Stimulated activated CD8-positive, alpha-beta memory T cell treated with anti-CD3 and anti-CD28 coated beads, Interleukin-7, amount 100 ng/mL, for 4 hours (primary cell): ENCODE measurements at regions not wholly inside any gene's neighbourhood (a gene's known extent, or its start where the extent isn't known, plus 50 kb on each side); places are given as distances from the start of the nearest gene placed in this dataset.

Experiments used
- DNase-seq, 2 donors: peaks; one replicate each; pipeline ENCODE4 v3.0.0-alpha.2; 2020; ENCODE audit warnings: low read depth in 2 of 2

DNA sequence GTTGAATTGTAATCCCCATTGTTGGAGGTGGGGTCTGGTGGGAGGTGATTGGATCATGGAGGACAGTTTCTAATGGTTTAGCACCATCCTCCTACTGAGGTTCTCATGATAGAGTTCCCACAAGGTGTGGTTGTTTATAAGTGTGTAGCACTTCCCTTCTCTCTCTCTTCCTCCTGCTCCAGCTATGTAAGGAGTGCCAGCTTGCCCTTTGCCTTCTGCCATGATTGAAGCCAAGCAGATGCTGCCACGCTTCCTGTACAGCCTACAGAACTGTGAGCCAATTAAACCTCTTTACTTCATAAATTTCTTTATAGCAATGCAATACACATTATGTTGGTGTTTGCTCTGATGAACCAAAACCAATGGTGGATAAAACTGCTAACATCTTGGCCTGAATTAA is 238.2 kb downstream of the EFNB2 start:
- no peak for DNase-seq

DNA sequence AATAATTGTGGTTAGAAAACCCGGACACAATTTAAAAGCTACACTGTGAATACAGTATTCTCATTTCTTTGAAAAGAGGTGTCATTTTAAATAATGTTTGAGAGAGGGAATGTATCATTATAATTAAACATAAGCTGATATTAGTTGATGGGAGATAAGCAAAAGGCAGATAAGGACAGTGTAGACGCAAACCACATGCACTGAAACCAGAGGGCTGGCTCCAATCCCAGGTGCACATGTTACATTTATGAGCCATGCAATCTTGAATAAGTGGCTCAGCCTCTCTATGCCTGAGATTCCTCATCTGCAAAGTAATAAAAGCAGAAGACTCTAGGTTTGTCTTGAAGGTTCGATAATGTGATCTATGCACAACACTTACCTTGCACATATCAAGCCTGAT is 238.7 kb downstream of the EFNB2 start:
- DNase-seq = no peak

DNA sequence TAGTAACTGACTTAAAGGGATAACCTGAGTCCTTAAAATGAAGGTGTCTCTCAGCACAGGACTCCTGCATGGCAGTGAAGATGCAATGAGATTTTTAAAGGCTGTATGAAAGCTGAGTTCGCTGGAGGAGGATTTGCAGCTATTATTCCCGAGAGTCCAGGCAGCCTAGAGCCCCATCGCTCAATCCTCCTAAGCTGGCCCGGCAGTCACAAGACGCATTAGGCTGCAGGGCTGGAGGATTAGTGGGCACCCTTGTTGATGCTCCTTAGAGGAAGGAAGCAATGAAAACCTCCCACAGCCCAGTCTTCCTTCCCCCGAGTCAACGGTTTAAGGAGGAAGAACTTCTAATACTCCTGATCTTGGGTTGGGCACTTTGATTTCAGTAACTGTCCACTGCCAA is 239.5 kb downstream of the EFNB2 start:
- DNase-seq = no peak

DNA sequence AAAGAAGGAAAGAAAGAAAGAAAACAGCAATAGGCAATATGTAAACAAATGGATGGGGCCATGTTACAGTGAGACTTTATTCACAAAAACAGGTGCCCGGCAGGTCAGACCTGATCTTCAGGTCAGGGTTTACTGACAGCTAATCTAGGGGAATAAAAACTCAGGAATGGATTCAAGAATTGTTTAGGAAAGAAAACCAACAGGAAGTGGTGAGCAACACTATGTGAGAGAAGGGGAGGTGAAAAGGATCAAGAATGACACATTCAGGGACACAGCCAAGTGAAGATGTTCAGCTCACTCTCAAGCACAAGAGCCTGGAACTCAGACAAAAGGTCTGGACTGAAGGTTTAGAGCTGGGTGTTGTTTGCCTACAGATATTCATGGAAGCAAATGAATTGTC is 244.5 kb downstream of the EFNB2 start:
- DNase-seq = no peak

DNA sequence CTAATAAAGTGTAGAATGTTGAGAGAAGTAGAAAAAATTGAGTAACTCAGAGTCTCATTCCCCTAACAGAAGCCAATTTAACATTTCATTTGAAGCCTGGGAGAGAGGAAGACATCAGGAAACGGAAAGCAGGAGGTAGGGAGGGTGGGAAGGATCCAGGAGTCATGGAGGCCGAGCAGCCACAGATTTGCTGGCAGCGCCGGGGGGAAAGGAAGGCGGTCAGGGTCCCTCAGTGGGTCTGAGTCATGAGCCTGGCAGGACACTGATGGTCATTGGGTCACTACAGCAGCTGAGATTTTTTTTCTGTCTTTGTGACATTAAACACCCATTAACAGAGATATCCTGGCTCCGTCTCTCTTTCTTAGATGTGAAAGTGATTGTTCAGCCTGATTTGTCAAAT is 248.1 kb downstream of the EFNB2 start:
- DNase-seq = no peak

DNA sequence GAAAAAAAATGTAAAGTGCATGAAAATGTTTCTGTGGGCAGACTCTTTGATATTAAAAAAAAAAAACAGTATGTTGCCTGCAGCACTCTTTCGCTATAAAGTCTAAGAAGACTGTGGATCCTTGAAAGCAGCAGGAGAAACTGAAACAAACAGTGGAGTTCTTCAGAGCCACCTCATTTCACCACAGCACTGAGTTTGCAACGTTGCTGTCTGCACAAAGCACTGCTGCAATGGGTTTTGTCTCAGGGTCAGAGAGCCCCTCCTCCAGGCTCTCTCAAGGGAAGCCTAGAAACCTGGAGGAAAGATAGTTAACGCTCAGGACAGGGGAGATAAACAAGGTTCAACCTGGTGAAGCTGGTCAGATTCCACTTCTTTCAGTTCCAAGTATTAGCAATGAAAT is 248.7 kb downstream of the EFNB2 start:
- DNase-seq = no peak

DNA sequence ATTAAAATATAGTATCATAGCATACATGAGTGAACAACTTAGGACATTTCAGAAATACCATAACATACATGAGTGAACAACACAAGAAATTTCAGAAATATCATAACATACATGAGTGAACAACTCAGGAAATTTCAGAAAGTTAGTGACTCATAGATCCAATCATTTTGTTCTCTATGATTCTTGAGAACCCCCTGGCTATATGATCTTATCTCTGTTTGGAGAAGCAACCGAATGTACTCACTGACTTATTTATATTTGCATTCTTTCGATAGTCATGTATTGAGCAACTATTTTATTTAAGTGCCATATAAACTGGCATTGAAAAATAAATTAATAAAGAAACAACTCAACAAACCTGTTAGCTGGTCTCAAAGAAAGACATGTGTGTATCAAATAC is 251.1 kb downstream of the EFNB2 start:
- DNase-seq = no peak

DNA sequence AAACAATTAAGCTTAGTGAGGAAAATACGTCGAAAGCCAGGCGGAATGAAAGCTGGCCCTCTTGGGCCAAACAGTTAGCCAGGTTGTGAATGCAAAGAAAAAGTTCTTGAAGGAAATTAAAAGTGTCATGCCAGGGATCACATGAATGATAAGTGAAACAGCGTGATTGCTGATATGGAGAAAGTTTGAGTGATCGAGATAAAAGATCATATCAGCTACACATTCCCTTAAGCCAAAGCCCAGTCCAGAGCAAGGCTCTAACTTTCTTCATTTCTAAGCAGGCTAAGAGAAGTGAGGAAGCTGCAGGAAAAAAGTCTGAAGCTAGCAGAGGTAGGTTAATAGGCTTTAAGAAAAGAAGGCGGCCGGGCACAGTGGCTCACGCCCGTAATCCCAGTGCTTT is 254.0 kb downstream of the EFNB2 start:
- DNase-seq = no peak

DNA sequence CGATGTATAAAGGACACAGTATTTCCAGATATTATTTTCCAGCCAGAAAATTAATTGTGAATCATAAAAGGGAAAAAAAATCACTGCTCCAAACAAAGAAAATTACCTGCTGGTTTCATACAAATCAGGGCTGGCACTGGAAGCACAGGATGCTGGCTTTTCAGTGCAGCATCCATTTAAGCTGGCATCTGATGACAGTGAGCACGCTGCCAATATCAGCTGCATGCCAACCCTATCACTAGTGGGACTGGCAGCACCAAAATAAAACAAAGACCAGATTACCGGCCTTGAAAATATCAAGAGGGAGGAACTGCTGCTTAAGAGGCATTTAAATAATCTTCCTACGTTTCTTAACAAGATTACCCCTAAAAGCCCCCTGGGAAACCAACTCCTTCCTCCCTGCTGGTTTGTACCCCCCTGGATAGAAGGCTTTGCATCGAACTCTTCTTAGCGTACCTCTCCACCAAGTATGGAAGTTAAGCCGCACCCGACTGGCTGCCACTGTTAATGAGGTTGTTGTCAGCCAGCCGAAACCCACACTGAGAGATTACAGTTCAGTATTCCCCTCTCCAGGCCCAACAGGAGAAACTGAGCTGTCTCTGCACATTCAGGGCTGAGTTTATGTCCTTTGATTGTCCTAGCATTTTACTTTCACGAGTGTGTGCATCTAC is 257.8 kb downstream of the EFNB2 start:
- no peak for DNase-seq

DNA sequence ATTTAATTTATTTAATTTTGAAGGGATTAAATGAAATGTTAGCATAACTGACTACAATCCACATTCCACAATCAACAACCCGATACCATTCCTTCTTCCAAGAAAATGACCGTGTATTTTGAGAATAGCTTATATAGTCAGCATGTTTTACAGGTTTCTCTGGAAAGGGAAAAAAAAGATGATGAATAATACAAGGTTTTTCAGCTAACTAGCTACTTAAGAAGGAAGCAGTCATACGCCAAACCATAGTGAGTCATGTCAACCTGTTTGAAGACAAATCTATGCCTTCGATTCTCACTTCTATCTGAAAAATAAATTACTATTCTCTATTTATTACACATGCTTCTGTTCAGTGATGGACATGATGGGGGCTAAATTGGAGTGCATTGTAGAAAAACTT is 258.6 kb downstream of the EFNB2 start:
- DNase-seq = no peak

DNA sequence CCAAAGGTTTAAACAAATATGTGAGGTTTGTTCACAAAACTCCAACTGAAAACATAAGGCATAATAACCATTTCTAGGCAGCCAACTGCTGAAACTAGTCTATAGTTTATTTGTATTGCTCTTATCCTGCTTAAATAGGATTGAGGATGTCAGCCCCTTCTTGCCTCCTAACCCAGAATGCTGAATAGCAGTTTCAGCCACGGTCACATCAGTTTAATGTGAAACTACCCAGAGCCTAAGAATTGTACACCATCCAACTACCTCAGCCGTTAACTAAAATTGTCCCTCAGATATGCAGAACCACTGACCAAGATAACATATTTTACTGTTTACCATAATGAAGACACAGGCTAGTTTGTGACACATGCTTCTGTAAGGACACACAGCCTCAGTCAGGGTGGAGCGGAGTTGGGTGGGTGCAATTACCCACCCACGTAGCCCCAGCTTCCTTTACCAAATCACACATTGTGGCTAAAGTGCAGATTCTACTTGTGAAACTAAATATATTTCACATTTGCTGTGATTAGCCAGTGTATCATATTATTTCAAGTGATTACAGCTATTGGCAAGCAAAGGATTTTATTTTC is 259.9 kb downstream of the EFNB2 start:
- DNase-seq = no peak

DNA sequence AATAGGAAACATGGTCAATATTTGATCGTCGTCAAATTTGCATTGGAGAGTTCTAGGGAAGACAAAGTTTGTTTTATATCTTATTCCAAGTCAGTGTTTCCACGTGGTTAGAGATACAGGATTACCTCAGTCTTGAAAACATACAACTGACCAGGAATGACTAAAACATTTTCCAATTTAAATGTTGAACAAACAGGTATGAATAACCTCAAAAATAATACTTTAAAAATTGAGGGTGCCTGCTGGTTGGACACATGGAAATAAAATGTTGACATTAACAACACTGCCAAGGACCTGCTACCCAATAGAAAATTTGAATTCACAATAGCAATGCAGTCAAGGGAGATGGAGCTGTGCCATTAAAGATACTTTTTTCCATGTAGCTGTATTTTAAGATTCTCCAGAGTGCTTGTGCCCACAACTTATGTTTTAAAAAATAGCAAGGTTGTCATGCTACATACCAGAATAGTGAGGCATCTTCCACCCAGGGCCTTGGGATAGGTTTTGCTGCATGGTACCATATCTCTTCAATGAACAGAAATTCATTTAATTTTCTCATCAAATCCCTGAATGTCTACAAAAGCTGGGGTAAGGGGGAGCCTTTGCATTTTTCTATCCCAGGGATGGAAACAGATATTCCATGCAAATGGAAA is 260.8 kb downstream of the EFNB2 start:
- DNase-seq = no peak

DNA sequence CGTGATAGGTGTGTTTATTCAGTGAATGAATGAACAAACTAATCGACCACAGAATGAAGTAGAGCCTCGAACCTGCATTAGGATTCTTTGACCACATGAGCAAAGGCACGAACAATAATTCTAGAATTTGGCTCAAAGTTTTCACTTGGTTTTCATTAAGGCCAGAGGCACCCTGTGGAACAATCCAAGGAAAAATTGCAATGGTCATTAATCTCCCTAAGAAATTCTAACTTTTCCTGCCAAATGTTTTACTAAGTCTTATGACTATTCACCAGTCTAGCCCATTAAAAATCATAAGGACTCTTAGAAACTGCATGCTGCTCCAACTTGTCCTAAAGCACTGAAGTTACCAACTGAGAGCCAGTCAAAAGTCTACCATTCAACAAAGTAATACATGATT is 271.7 kb downstream of the EFNB2 start:
- DNase-seq = no peak

DNA sequence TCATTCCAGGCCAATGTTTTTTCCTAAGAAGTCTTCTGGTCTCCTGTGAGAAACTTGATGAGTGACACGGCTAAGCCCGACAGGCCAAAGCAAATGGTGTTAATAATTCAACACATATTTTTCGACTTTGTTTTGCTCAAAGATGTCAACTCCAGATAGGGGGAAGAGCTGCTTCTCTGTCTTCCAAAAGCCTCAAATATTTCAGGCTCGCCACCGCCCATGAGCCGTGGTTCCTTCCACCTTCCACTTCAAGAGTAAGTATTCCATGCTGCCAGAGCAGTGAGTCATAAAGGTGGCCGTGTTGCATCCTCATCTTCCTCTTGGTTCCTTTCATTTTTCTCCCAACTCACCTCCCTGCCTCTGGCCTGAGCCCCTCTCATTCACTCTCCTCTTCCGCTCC is 272.6 kb downstream of the EFNB2 start:
- no peak for DNase-seq

DNA sequence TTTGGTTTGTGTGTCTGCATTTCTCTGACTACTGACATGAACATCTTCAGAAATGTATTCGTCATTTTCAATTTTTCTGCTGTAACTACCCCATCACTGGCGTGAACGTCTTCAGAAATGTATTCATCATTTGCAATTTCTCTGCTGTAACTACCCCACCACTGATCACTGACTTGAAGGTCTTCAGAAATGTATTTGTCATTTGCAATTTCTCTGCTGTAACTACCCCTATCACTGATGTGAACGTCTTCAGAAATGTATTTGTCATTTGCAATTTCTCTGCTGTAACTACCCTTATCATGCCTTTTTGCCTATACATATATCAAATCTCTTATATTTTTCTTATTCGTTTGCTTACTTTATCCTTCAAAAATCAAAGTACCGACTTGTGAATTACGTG is 274.0 kb downstream of the EFNB2 start:
- no peak for DNase-seq

DNA sequence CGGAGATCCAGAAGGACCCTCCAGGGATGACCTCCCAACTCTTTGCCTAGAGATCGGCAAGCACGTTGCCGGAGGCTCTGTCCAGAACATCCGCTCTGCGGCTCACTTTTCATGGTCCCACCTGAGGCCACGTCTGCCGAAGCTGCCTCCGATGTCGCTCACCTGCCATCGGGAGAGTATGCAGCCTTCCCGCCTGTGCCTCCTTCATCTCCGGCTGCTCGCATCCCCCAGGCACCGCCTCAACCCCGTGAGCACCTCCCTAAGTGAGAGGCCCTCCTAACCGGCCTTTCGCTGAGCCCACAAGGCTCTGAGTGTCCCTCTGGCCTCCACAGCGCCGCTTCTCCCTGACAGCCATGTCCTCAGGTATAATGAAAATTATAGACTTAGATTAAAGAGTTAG is 275.1 kb downstream of the EFNB2 start:
- no peak for DNase-seq

DNA sequence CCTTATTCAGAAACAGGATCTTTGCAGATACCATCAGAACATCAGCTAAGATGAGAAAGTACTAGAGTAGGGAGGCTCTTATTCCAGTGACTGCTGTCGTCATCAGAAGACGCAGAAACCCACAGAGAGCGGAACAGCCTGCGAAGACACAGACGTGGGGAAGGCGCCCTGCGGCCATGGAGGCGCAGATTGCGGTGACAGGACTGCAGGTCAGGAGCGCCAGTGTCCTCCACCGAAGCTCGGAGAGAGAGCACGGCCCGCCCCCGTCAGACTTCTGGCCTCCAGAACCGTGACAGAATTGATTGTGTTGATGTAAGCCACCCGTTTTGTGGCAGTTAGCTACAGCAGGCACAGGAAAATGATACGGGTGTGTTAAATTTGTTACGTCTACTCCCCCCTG is 275.5 kb downstream of the EFNB2 start:
- DNase-seq = no peak

DNA sequence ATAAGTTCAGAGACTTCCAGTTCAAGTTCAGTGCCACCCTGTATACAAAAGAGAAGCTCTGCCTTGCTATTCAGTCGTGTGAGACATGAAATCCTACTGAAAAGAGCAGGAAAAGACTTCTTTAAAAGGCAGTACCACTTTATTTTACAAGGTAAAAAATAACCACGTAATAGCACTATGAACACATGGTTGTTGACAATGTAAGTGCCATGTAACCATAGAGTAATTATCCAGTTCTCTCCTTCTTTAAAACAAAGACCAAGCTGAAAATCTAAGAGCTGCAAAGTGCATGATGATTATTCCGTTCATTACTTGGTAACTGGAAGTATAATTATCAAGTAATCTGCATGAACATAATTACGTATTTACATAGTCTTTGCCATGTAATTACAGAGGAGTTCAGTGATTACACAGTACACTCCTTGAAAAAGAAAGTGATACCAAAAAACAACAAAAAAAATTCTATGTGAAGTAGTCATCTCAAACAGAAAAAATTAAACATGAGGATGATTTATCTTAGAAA is 288.7 kb downstream of the EFNB2 start:
- DNase-seq = no peak

DNA sequence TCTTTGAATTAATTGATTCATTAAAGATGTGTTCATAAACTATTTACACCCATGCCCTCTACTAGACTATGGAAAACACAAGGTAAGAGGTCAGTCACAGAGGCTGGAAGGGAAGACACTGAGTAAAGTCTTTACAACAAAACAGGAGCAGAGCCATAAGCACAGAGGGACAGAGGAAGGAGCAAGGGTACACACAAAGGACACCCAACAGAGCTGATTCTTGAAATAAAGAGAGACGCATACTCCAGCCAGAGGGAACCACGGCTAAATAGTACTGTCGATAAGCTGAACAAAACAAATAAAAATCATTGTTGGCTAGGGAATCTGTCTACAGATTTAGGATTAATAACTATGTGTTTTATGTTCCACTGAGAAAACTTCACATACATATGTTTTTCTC is 289.2 kb downstream of the EFNB2 start:
- DNase-seq = no peak

DNA sequence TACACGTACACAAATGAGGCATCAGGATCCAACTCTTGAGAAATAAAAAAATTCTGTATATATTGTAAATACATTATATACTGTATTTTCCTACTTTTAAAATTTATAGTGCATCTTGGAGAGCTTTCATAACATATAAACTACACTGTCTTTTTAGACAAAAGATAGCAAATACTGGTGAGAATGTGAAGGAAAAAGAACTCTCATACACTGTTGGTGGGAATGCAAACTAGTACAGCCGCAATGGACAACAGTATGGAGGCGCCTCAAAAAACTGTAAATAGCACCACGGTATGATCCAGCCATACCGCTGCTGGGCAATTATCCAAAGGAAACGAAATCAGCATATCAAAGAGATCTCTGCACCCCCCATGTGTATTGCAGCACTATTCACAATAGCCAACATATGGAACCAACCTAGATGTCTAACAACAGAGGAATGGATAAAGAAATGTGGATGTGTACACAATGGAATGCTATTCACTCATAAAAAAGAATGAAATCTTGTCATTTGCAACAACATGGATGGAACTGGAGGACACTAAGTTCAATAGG is 292.4 kb downstream of the EFNB2 start:
- DNase-seq = no peak

DNA sequence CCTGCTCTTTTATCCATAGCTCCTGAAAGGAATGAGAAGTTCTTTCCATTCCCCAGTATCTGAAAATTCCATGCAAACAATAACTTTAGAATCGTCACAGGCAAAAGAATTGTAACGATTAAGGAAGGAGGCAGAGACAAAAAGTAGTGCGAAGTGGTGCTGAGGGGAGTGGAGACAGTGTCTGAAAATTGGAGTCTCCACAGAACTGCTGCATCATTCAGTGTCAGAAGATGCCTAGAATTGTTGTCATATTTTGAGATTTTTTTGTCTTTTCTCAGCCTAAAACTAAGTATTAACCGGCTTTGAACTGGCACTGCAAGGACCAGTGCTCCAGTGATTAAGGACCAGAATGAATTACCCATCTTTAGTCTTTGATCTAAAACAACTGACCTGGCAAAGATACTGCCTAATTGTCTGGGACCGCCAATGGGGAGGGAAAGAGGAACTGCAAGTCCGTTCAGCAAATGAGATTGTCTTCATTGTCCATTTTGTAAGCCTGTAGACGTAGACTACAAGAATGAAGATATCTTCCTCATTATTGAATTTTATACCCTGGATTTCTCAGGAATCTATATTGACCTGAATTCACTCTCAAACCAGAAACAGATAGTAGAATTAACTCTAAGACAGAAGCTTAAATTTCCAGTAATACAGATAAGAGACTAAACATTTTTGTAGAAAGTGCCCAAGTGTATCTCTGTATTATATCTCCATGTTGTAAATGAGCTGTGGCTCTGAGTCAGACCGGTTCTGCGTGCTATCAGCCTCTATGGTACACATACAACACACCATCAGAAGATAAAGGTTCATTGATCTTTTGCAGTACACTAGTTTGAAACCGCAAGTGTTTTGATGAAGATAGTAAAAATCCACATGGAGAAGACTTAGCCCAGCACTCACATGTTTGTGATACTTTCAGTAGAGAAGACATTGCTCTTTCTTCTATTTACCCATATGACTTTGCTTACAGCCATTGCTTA is 293.2 kb downstream of the EFNB2 start:
- DNase-seq = no peak

DNA sequence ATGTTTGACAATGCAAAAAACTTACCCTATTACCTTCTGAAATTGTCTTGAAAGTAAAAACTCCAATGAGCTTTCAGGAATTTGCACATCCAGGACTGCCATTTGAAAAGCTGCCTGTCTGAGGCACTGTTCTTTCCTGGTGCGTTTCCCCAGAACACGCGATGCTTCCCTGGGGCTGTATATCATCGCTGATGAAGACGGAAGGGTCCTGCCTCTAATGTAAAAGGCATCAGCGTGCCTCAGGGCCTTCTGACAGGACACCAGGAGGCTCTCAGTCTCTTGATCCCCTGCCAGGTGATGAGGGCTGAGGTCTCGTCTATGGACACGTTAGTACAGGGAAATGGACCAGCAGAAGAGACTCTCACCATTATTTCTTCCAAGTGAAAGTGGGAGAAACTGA is 296.8 kb downstream of the EFNB2 start:
- DNase-seq = no peak
